HG02571 (cell line): ENCODE measurements at regions not wholly inside any gene's neighbourhood (a gene's known extent, or its start where the extent isn't known, plus 50 kb on each side); places are given as distances from the start of the nearest gene placed in this dataset.
"Not testable (repeated sequence)": the region's sequence is repeated elsewhere in the genome, so short reads cannot be mapped to it uniquely, and the experiment has no call there.

ENCODE experiments used
- ATAC-seq: cut with Tn5 transposase; IDR thresholded peaks from one replicate; pipeline ENCODE4 v1.9.1; 2021; ENCODE audit warnings: mild to moderate bottlenecking, moderate library complexity; ENCODE audit not compliant: unreplicated experiment

GRCh38 chr22:23384431-23384830 lies 195.7 kb downstream of the IGLL1 start:
- ATAC-seq = no peak

- no peak for ATAC-seq
Measured at GRCh38 chr22:23383491-23384361, 196.4 kb downstream of the IGLL1 start.

- no peak for ATAC-seq
Measured at GRCh38 chr22:23382428-23383218, 197.5 kb downstream of the IGLL1 start.

- ATAC-seq = no peak
Measured at GRCh38 chr22:23381661-23382427, 198.2 kb downstream of the IGLL1 start.

GRCh38 chr22:23380911-23381310 lies 199.2 kb downstream of the IGLL1 start:
- no peak for ATAC-seq

- no peak for ATAC-seq
Measured at GRCh38 chr22:23380230-23380573, 199.9 kb downstream of the IGLL1 start.

GRCh38 chr22:23379540-23380229 lies 199.4 kb downstream of the BCR start:
- ATAC-seq = not testable (repeated sequence)

GRCh38 chr22:23377767-23378166 lies 197.5 kb downstream of the BCR start:
- no peak for ATAC-seq

GRCh38 chr22:23376256-23376655 lies 195.9 kb downstream of the BCR start:
- no peak for ATAC-seq

- no peak for ATAC-seq
Measured at GRCh38 chr22:23375031-23375827, 194.9 kb downstream of the BCR start.

- ATAC-seq = no peak
Measured at GRCh38 chr22:23373601-23374000, 193.3 kb downstream of the BCR start.

- ATAC-seq = no peak
Measured at GRCh38 chr22:23370251-23370650, 189.9 kb downstream of the BCR start.

GRCh38 chr22:23369054-23369685 lies 188.9 kb downstream of the BCR start:
- no peak for ATAC-seq
